A549 (cell line): ENCODE measurements at regions not wholly inside any gene's neighbourhood (a gene's known extent, or its start where the extent isn't known, plus 50 kb on each side); places are given as distances from the start of the nearest gene placed in this dataset.

Source experiments
- CBX8 ChIP-seq: fragments of 200-600 bp; sonication (generic); IDR thresholded peaks from 2 replicates; pipeline ENCODE4 v1.6.1; 2016
- CEBPB ChIP-seq, 2 experiments: fragments of >200 bp in 1 of 2; sonication (Bioruptor Twin) in 1 of 2; formaldehyde crosslinking in 1 of 2; IDR thresholded peaks; 2 replicates each; pipeline ENCODE4 v1.6.1; 2012 to 2016
- CHD4 ChIP-seq: fragments of 200-600 bp; sonication (generic); IDR thresholded peaks from 2 replicates; pipeline ENCODE4 v1.6.1; 2016; ENCODE audit warnings: antibody characterized with exemption, mild to moderate bottlenecking, borderline replicate concordance
- CTCF ChIP-seq: fragments of >200 bp; sonication (Bioruptor Twin); formaldehyde crosslinking; IDR thresholded peaks from 3 replicates; pipeline ENCODE4 v1.5.1; 2016
- FOSB ChIP-seq: fragments of 250-450 bp; sonication (Bioruptor Pico); IDR thresholded peaks from 2 replicates; pipeline ENCODE4 v1.5.0; 2020; ENCODE audit warnings: mild to moderate bottlenecking, moderate library complexity
- MAFK ChIP-seq: fragments of 450-650 bp; IDR thresholded peaks from 2 replicates; pipeline ENCODE4 v1.6.1; 2014; ENCODE audit not compliant: partially characterized antibody
- MAX ChIP-seq: IDR thresholded peaks from 2 replicates; pipeline ENCODE4 v1.6.1; 2012
- MAZ ChIP-seq: fragments of 150-350 bp; IDR thresholded peaks from 2 replicates; pipeline ENCODE4 v1.6.1; 2014; ENCODE audit warnings: antibody characterized with exemption, low read depth, low read length, borderline replicate concordance
- NPAS2 ChIP-seq: fragments of 250-450 bp; sonication (Bioruptor Pico); IDR thresholded peaks from 2 replicates; pipeline ENCODE4 v1.8.0; 2022; ENCODE audit warnings: mild to moderate bottlenecking, moderate library complexity, borderline replicate concordance
- POLR2A ChIP-seq: IDR thresholded peaks from 2 replicates; pipeline ENCODE4 v1.6.1; 2012; ENCODE audit warnings: mild to moderate bottlenecking, low read length
- RCOR1 ChIP-seq: fragments of 150-350 bp; IDR thresholded peaks from 2 replicates; pipeline ENCODE4 v1.6.1; 2014; ENCODE audit warnings: antibody characterized with exemption, low read length, low read depth
- REST ChIP-seq: fragments of 200-600 bp; sonication (generic); IDR thresholded peaks from 2 replicates; pipeline ENCODE4 v1.6.1; 2016; ENCODE audit warnings: antibody characterized with exemption, mild to moderate bottlenecking, moderate library complexity
- SMC3 ChIP-seq: fragments of >200 bp; sonication (Bioruptor Twin); formaldehyde crosslinking; IDR thresholded peaks from 3 replicates; pipeline ENCODE4 v1.6.1; 2018; ENCODE audit warnings: inconsistent platforms

GRCh38 chr11:41826085-41826484, 366.6 kb upstream of the LRRC4C start:
- TF ChIP-seq POLR2A, result no peak
- TF ChIP-seq RCOR1, result no peak
- no peak for TF ChIP-seq NPAS2 (CRISPR knock-in tag)
- no peak for TF ChIP-seq CTCF
- TF ChIP-seq FOSB, result no peak
- no peak for TF ChIP-seq MAFK
- no peak for TF ChIP-seq REST
- TF ChIP-seq CHD4, result no peak
- TF ChIP-seq CBX8, result no peak
- TF ChIP-seq SMC3, result no peak
- no peak for TF ChIP-seq MAX
- TF ChIP-seq CEBPB (IDR thresholded peaks at IDR 0.05), result no peak
- TF ChIP-seq MAZ, result no peak
